ENCODE measurements at regions not wholly inside any gene's neighbourhood (a gene's known extent, or its start where the extent isn't known, plus 50 kb on each side); places are given as distances from the start of the nearest gene placed in this dataset.

DNA sequence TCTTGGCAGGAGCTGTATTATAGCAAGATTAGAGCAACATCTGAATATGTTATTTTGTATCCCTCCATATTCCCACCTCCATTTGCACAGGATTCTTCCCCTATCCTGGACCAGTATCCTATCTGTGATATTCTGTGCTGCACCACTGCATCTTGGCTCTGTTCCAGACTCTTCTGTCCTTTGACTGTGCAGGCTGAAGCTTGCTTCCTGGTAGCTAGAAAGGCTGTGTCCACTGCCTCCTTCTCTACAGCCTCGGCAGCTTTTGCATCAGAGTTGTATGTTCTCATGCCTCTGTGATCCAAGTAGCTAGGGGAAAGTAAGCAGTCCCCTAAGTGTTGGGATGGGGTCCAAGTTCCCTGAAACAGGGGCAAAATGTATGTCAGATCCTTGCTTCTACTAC is 104.1 kb downstream of the GAS1 start:
- no peak overlapping the region for H3K27ac ChIP-seq (ENCODE audit: low read depth, low read length)
- no peak for TF ChIP-seq EZH2phosphoT487 (IDR thresholded peaks at IDR 0.05; ENCODE audit: borderline replicate concordance, low read length)
- TF ChIP-seq, protein P1, sequence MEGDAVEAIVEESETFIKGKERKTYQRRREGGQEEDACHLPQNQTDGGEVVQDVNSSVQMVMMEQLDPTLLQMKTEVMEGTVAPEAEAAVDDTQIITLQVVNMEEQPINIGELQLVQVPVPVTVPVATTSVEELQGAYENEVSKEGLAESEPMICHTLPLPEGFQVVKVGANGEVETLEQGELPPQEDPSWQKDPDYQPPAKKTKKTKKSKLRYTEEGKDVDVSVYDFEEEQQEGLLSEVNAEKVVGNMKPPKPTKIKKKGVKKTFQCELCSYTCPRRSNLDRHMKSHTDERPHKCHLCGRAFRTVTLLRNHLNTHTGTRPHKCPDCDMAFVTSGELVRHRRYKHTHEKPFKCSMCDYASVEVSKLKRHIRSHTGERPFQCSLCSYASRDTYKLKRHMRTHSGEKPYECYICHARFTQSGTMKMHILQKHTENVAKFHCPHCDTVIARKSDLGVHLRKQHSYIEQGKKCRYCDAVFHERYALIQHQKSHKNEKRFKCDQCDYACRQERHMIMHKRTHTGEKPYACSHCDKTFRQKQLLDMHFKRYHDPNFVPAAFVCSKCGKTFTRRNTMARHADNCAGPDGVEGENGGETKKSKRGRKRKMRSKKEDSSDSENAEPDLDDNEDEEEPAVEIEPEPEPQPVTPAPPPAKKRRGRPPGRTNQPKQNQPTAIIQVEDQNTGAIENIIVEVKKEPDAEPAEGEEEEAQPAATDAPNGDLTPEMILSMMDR (IDR thresholded peaks at IDR 0.05; ENCODE audit: low read depth, low read length, poor library complexity, severe bottlenecking) = no peak

DNA sequence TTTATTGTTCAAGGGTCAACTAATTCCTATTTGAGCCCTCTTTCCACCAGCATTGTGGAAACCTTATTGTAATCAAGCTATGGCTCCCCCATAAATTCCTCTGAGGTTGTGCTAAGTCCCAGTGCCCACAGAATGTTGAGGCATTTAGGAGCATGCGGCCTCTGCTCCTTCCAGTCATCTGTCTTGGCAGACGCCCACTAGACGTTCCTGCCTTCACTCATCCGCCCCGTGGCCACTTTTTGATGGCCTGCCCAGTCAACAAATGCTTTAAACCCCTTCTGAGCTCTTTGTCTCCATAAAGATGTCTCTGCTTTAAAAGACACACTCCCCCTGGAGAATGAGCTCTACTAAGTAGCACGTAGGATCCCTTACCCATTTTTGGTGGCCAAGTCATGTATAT is 104.7 kb downstream of the GAS1 start:
- H4K20me1 ChIP-seq (ENCODE audit: control insufficient read depth, insufficient read depth, low read depth, low read length) = no peaks in the 10 kb centered on the region
- no peak overlapping the region for H3K27ac ChIP-seq (ENCODE audit: low read depth, low read length)
- TF ChIP-seq, protein P1 (IDR thresholded peaks at IDR 0.05; ENCODE audit: low read depth, low read length, poor library complexity, severe bottlenecking) = no peak
- TF ChIP-seq EZH2phosphoT487 (IDR thresholded peaks at IDR 0.05; ENCODE audit: borderline replicate concordance, low read length) = no peak
- no peaks in the 10 kb centered on the region for H3K79me2 ChIP-seq (ENCODE audit: control insufficient read depth, low read length)
- H3K9me3 ChIP-seq (ENCODE audit: control insufficient read depth, insufficient read depth, low read length) = no peaks in the 10 kb centered on the region; the same call in 1 of the 2 replicates
- no peaks in the 10 kb centered on the region for H3K36me3 ChIP-seq (ENCODE audit: control insufficient read depth, low read length)
- no peaks in the 10 kb centered on the region for H3F3A ChIP-seq (ENCODE audit: control insufficient read depth, insufficient read depth)
- no peaks in the 10 kb centered on the region for H3K4me1 ChIP-seq (ENCODE audit: control insufficient read depth, low read length)
- H3K4me3 ChIP-seq (ENCODE audit: low read length) = no peak overlapping the region
- no peaks in the 10 kb centered on the region for H3K27me3 ChIP-seq (ENCODE audit: control insufficient read depth, low read length)
- H3K9me2 ChIP-seq (replicated peaks; ENCODE audit: control insufficient read depth, low read length) = no peaks in the 10 kb centered on the region
- no peak overlapping the region for H3K4me2 ChIP-seq (ENCODE audit: low read length)

More for the DNA sequence above, 104.1 kb downstream of the GAS1 start:
- Histone ChIP-seq H4K20me1 (ENCODE audit: control insufficient read depth, insufficient read depth, low read depth, low read length) (no peaks in the 10 kb centered on the region), H3K4me2 (ENCODE audit: low read length) (no peak overlapping the region), H3K79me2 (ENCODE audit: control insufficient read depth, low read length) (no peaks in the 10 kb centered on the region), H3F3A (ENCODE audit: control insufficient read depth, insufficient read depth) (no peaks in the 10 kb centered on the region), H3K36me3 (ENCODE audit: control insufficient read depth, low read length) (no peaks in the 10 kb centered on the region), H3K4me1 (ENCODE audit: control insufficient read depth, low read length) (no peaks in the 10 kb centered on the region), H3K27me3 (ENCODE audit: control insufficient read depth, low read length) (no peaks in the 10 kb centered on the region), H3K9me2 (replicated peaks; ENCODE audit: control insufficient read depth, low read length) (no peaks in the 10 kb centered on the region), H3K4me3 (ENCODE audit: low read length) (no peak overlapping the region), H3K9me3 (ENCODE audit: control insufficient read depth, insufficient read depth, low read length) (no peaks in the 10 kb centered on the region; the same call in 1 of the 2 replicates)

DNA sequence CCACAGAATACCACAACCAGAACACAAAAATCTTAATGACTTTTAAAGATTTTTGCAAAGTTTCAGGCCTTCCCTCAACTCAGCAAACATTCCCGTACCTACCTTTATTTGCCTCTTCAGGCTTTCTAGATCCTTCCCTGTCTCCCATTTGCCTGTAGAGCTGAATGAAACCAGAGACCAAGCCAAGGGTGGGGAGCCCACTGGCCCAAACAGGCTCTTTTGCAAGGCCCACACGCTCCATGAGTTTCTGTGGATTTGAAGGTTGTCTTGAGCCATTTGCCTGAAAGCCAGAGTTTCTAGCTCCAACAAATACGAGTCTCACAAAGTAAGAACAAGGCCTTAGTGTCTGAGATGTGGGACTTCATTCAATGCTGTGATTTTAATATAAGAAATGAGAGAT is 107.8 kb downstream of the GAS1 start:
- H3K4me2 ChIP-seq (ENCODE audit: low read length) = no peak overlapping the region
- H3K36me3 ChIP-seq (ENCODE audit: control insufficient read depth, low read length) = no peaks in the 10 kb centered on the region
- H3K9me2 ChIP-seq (replicated peaks; ENCODE audit: control insufficient read depth, low read length) = no peaks in the 10 kb centered on the region
- H3K4me3 ChIP-seq (ENCODE audit: low read length) = no peak overlapping the region
- no peaks in the 10 kb centered on the region for H4K20me1 ChIP-seq (ENCODE audit: control insufficient read depth, insufficient read depth, low read depth, low read length)
- no peaks in the 10 kb centered on the region for H3K79me2 ChIP-seq (ENCODE audit: control insufficient read depth, low read length)
- H3K27me3 ChIP-seq (ENCODE audit: control insufficient read depth, low read length) = no peaks in the 10 kb centered on the region
- no peaks in the 10 kb centered on the region for H3K4me1 ChIP-seq (ENCODE audit: control insufficient read depth, low read length)
- no peaks in the 10 kb centered on the region for H3F3A ChIP-seq (ENCODE audit: control insufficient read depth, insufficient read depth)
- TF ChIP-seq EZH2phosphoT487 (IDR thresholded peaks at IDR 0.05; ENCODE audit: borderline replicate concordance, low read length) = no peak
- TF ChIP-seq, protein P1 (IDR thresholded peaks at IDR 0.05; ENCODE audit: low read depth, low read length, poor library complexity, severe bottlenecking) = no peak
- H3K27ac ChIP-seq (ENCODE audit: low read depth, low read length) = no peak overlapping the region
- H3K9me3 ChIP-seq (ENCODE audit: control insufficient read depth, insufficient read depth, low read length) = no peaks in the 10 kb centered on the region

All from DOHH2 (cell line).